IMR-90 (cell line): ENCODE measurements at regions not wholly inside any gene's neighbourhood (a gene's known extent, or its start where the extent isn't known, plus 50 kb on each side); places are given as distances from the start of the nearest gene placed in this dataset.

Experiments
- ATAC-seq: fragments of 200-7000 bp; cut with Tn5 transposase; 2 replicates; pipeline ENCODE4 v1.9.1; 2020; ENCODE audit warnings: low read depth, mild to moderate bottlenecking, moderate library complexity
- BruUV-seq: library from RNA; stranded (reverse); fragments of 400-500 nt; replicated peaks from 2 replicates; lab custom pipeline; 2021; lab: Mats Ljungman, UMichigan
- CTCF ChIA-PET: fragments of 300-600 bp; formaldehyde crosslinking; extraction: SDS; loops from one replicate; lab custom pipeline; 2021; ENCODE audit warnings: antibody characterized with exemption; lab: Yijun Ruan, JAX
- POLR2A ChIA-PET: fragments of 300-600 bp; sonication (Branson Sonifier 250); formaldehyde crosslinking; loops from one replicate; lab custom pipeline; 2022; ENCODE audit warnings: antibody characterized with exemption; ENCODE audit not compliant: unreplicated experiment; lab: Charles Lee
- DNase-seq: peaks from one replicate; pipeline ENCODE4 v3.0.0; 2013
- H2AFZ ChIP-seq: replicated peaks from 2 replicates; pipeline ENCODE3; 2013; ENCODE audit warnings: low read length, mild to moderate bottlenecking; ENCODE audit not compliant: poor library complexity
- H2AK5ac ChIP-seq: 2 replicates; pipeline ENCODE4 v1.6.1; 2013; ENCODE audit warnings: low read depth, low read length, inconsistent platforms
- H2AK9ac ChIP-seq: replicated peaks from 2 replicates; pipeline ENCODE3; 2013; ENCODE audit warnings: mild to moderate bottlenecking, low read depth, low read length, moderate library complexity; ENCODE audit not compliant: poor library complexity
- H2BK120ac ChIP-seq: 2 replicates; pipeline ENCODE4 v1.6.1; 2013; ENCODE audit warnings: low read depth, low read length, inconsistent platforms
- H2BK15ac ChIP-seq: 3 replicates; pipeline ENCODE4 v1.6.1; 2013; ENCODE audit warnings: low read depth, low read length, inconsistent platforms
- H2BK20ac ChIP-seq: 2 replicates; pipeline ENCODE4 v1.6.1; 2013; ENCODE audit warnings: low read depth, mild to moderate bottlenecking, inconsistent platforms, low read length, moderate library complexity
- H2BK5ac ChIP-seq: 2 replicates; pipeline ENCODE4 v1.6.1; 2013; ENCODE audit warnings: mild to moderate bottlenecking, low read depth, low read length, inconsistent platforms; ENCODE audit not compliant: poor library complexity, severe bottlenecking
- H3K14ac ChIP-seq: replicated peaks from 2 replicates; pipeline ENCODE4 v1.6.1; 2013; ENCODE audit warnings: low read depth, low read length, inconsistent platforms
- H3K18ac ChIP-seq: 2 replicates; pipeline ENCODE4 v1.6.1; 2013; ENCODE audit warnings: low read depth, low read length, control low read depth
- H3K23ac ChIP-seq: 2 replicates; pipeline ENCODE4 v1.6.1; 2013; ENCODE audit warnings: low read depth, low read length, inconsistent platforms
- H3K27ac ChIP-seq: 2 replicates; pipeline ENCODE4 v1.5.1; 2013; ENCODE audit warnings: mild to moderate bottlenecking, control low read depth, low read length; ENCODE audit not compliant: insufficient read depth
- H3K27me3 ChIP-seq: 2 replicates; pipeline ENCODE4 v1.6.1; 2013; ENCODE audit warnings: low read length; ENCODE audit not compliant: control insufficient read depth, insufficient read depth
- H3K36me3 ChIP-seq: 2 replicates; pipeline ENCODE4 v1.6.1; 2013; ENCODE audit warnings: low read length, mixed read lengths; ENCODE audit not compliant: control insufficient read depth, insufficient read depth
- H3K4ac ChIP-seq: 2 replicates; pipeline ENCODE4 v1.6.1; 2013; ENCODE audit warnings: low read depth, low read length, inconsistent platforms
- H3K4me1 ChIP-seq: 2 replicates; pipeline ENCODE4 v1.6.1; 2013; ENCODE audit warnings: low read length, mixed read lengths; ENCODE audit not compliant: control insufficient read depth, insufficient read depth
- H3K4me2 ChIP-seq: 2 replicates; pipeline ENCODE4 v1.6.1; 2013; ENCODE audit warnings: low read depth, mild to moderate bottlenecking, control low read depth, low read length, moderate library complexity
- H3K4me3 ChIP-seq: 2 replicates; pipeline ENCODE4 v1.5.1; 2013; ENCODE audit warnings: low read depth, mild to moderate bottlenecking, control low read depth, low read length, moderate library complexity; ENCODE audit not compliant: insufficient read depth
- H3K56ac ChIP-seq: 2 replicates; pipeline ENCODE4 v1.6.1; 2013; ENCODE audit warnings: low read length, inconsistent platforms; ENCODE audit not compliant: insufficient read depth; ENCODE audit errors: extremely low read depth
- H3K79me1 ChIP-seq, 2 experiments: 2 replicates each; pipeline ENCODE4 v1.6.1; 2013; ENCODE audit warnings: low read length in 2 of 2, inconsistent platforms in 1 of 2, low read depth in 1 of 2
- H3K9ac ChIP-seq: 2 replicates; pipeline ENCODE4 v1.6.1; 2013; ENCODE audit warnings: low read depth, low read length, control low read depth
- H3K9me1 ChIP-seq: 2 replicates; pipeline ENCODE4 v1.6.1; 2013; ENCODE audit warnings: low read length, inconsistent platforms; ENCODE audit not compliant: insufficient read depth
- H3K9me3 ChIP-seq: 2 replicates; pipeline ENCODE4 v1.6.1; 2013; ENCODE audit warnings: low read length; ENCODE audit not compliant: control insufficient read depth, insufficient read depth
- H4K20me1 ChIP-seq: 2 replicates; pipeline ENCODE4 v1.6.1; 2013; ENCODE audit warnings: low read length, inconsistent platforms; ENCODE audit not compliant: insufficient read depth
- H4K5ac ChIP-seq: 2 replicates; pipeline ENCODE4 v1.6.1; 2013; ENCODE audit warnings: mild to moderate bottlenecking, low read depth, low read length, control low read depth
- H4K8ac ChIP-seq, 2 experiments: 2 replicates each; pipeline ENCODE4 v1.6.1; 2013; ENCODE audit warnings: low read depth in 2 of 2, low read length in 2 of 2, control low read depth in 1 of 2, inconsistent platforms in 1 of 2
- H4K91ac ChIP-seq: 2 replicates; pipeline ENCODE4 v1.6.1; 2013; ENCODE audit warnings: low read depth, low read length, inconsistent platforms; ENCODE audit not compliant: insufficient read depth
- BHLHE40 ChIP-seq: fragments of 150-350 bp; IDR thresholded peaks from 2 replicates; pipeline ENCODE4 v1.6.1; 2016; ENCODE audit warnings: mild to moderate bottlenecking, low read depth, low read length
- CEBPB ChIP-seq: IDR thresholded peaks from 2 replicates; pipeline ENCODE4 v1.6.1; 2012; ENCODE audit warnings: low read depth, low read length, improper control_type of control experiment
- CHD1 ChIP-seq: IDR thresholded peaks from 2 replicates; pipeline ENCODE4 v1.6.1; 2012; ENCODE audit warnings: low read depth, low read length, improper control_type of control experiment
- ELK1 ChIP-seq: fragments of 150-350 bp; IDR thresholded peaks from 2 replicates; pipeline ENCODE4 v1.6.1; 2016; ENCODE audit warnings: low read depth, mild to moderate bottlenecking, low read length, moderate library complexity, borderline replicate concordance
- FOS ChIP-seq: fragments of 150-350 bp; IDR thresholded peaks from 2 replicates; pipeline ENCODE4 v1.6.1; 2016; ENCODE audit warnings: low read depth, low read length
- MAFK ChIP-seq: IDR thresholded peaks from 2 replicates; pipeline ENCODE4 v1.6.1; 2012; ENCODE audit warnings: low read depth, low read length, improper control_type of control experiment
- MAZ ChIP-seq: IDR thresholded peaks from 2 replicates; pipeline ENCODE4 v1.6.1; 2012; ENCODE audit warnings: low read depth, mild to moderate bottlenecking, low read length, improper control_type of control experiment, moderate library complexity, borderline replicate concordance
- MXI1 ChIP-seq: IDR thresholded peaks from 2 replicates; pipeline ENCODE4 v1.6.1; 2012; ENCODE audit warnings: low read depth, mild to moderate bottlenecking, low read length, moderate library complexity, borderline replicate concordance
- NFE2L2 ChIP-seq: fragments of 150-350 bp; IDR thresholded peaks from 2 replicates; pipeline ENCODE4 v1.6.1; 2016; ENCODE audit warnings: low read depth, mild to moderate bottlenecking, low read length
- POLR2A ChIP-seq: IDR thresholded peaks from 2 replicates; pipeline ENCODE4 v1.6.1; 2012; ENCODE audit warnings: mild to moderate bottlenecking, low read depth, low read length
- RAD21 ChIP-seq: IDR thresholded peaks from 2 replicates; pipeline ENCODE4 v1.6.1; 2012; ENCODE audit warnings: low read length, improper control_type of control experiment
- RCOR1 ChIP-seq: IDR thresholded peaks from 2 replicates; pipeline ENCODE4 v1.6.1; 2012; ENCODE audit warnings: mild to moderate bottlenecking, low read length, improper control_type of control experiment; ENCODE audit not compliant: insufficient replicate concordance
- RFX5 ChIP-seq: IDR thresholded peaks from 2 replicates; pipeline ENCODE4 v1.8.0; 2012; ENCODE audit warnings: low read depth, mild to moderate bottlenecking, low read length, moderate library complexity
- SMC3 ChIP-seq: fragments of 150-350 bp; IDR thresholded peaks from 2 replicates; pipeline ENCODE4 v1.6.1; 2016; ENCODE audit warnings: low read depth, mild to moderate bottlenecking, antibody characterized with exemption, low read length, moderate library complexity
- USF2 ChIP-seq: fragments of 150-350 bp; IDR thresholded peaks from 2 replicates; pipeline ENCODE4 v1.6.1; 2017; ENCODE audit warnings: mild to moderate bottlenecking, antibody characterized with exemption, low read length, low read depth
- WGBS, 2 experiments: methylation state at CpG; one replicate each; pipeline versions ENCODE4 v1.1.5 to v1.1.7; 2013; ENCODE audit warnings: missing lambda C conversion rate in 2 of 2; ENCODE audit not compliant: insufficient read length in 1 of 2; ENCODE audit errors: extremely low coverage in 2 of 2; 5-methylcytosine and 5-hydroxymethylcytosine counted together
- dilution Hi-C: fragments of 300-500 bp; cut with HindIII; formaldehyde crosslinking; loops from one replicate; pipeline ENCODE4 v1.14.3; 2018; ENCODE audit warnings: low sequenced_read_pairs; ENCODE audit not compliant: unreplicated experiment
- in situ Hi-C: fragments of 300-500 bp; cut with MboI; formaldehyde crosslinking; loops from 3 replicates; pipeline ENCODE4 v1.14.3; 2019; ENCODE audit warnings: low sequenced_read_pairs, inconsistent platforms, mixed read lengths
- intact Hi-C: fragments of 100-400 bp; cut with micrococcal nuclease; formaldehyde crosslinking; loops from 2 replicates; pipeline ENCODE4 v1.10.0; 2022
- TF ChIP-seq, protein P1 (sequence below): conservative IDR thresholded peaks from 2 replicates; pipeline ENCODE4 v1.5.1; 2012; ENCODE audit warnings: mild to moderate bottlenecking, low read depth, low read length, improper control_type of control experiment

DNA sequence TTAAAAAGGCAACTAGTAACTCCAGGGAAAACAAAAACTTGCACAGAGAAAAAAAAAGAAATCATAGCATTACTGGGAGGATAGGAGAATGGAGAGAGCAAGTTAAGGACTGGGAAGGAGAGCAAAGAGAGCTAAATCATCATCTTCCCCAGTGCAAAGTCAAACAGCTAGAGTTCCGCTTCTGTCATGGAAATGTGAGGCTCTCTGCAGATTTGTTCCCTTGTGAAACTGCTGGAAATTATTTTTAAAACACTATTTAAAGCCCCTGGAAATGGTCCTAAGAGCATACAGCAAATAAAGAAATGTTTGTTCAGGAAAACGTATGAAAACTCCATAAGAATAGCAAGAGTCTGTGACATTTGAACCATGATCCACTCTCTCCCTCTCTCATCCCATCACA lies 64.6 kb downstream of the CAMK2N1 start:
- Histone ChIP-seq H3K4me2 (no peak overlapping the region), H2AK5ac (no peak overlapping the region), H3K18ac (no peak overlapping the region), H3K27me3 (peaks cover 13% of the 10 kb centered on the region), H3K23ac (no peak overlapping the region), H4K91ac (no peak overlapping the region), H2AFZ (no peak overlapping the region), H3K36me3 (no peaks in the 10 kb centered on the region), H4K20me1 (no peaks in the 10 kb centered on the region), H3K14ac (no peak overlapping the region), H2BK120ac (no peak overlapping the region), H3K9ac (no peak overlapping the region), H3K56ac (no peak overlapping the region), H4K8ac (no peak overlapping the region), H3K27ac (no peak overlapping the region), H2BK15ac (no peak overlapping the region), H2BK20ac (no peak overlapping the region), H4K5ac (no peak overlapping the region), H3K4me1 (peaks cover 1% of the 10 kb centered on the region), H3K79me1 (no peaks in the 10 kb centered on the region), H2BK5ac (no peak overlapping the region), H3K9me1 (0 out of 2 replicates have a peak, but pooled peaks cover under 1% of the 10 kb centered on the region), H3K4ac (no peak overlapping the region), H2AK9ac (no peak overlapping the region), H3K4me3 (no peak overlapping the region), H3K9me3 (peaks cover 11% of the 10 kb centered on the region)
- dilution Hi-C loops (no loop called here), intact Hi-C loops (no loop called here), in situ Hi-C loops (no loop called here)
- POLR2A ChIA-PET, result no interaction called here
- TF ChIP-seq POLR2A, result no peak
- no peak for TF ChIP-seq NFE2L2
- no peak for TF ChIP-seq MAZ
- no peak for TF ChIP-seq BHLHE40
- no peak for TF ChIP-seq CHD1
- no peak for TF ChIP-seq USF2
- TF ChIP-seq MAFK, result no peak
- TF ChIP-seq FOS, result no peak
- TF ChIP-seq MXI1, result no peak
- TF ChIP-seq SMC3, result no peak
- TF ChIP-seq RAD21, result no peak
- TF ChIP-seq, protein P1, sequence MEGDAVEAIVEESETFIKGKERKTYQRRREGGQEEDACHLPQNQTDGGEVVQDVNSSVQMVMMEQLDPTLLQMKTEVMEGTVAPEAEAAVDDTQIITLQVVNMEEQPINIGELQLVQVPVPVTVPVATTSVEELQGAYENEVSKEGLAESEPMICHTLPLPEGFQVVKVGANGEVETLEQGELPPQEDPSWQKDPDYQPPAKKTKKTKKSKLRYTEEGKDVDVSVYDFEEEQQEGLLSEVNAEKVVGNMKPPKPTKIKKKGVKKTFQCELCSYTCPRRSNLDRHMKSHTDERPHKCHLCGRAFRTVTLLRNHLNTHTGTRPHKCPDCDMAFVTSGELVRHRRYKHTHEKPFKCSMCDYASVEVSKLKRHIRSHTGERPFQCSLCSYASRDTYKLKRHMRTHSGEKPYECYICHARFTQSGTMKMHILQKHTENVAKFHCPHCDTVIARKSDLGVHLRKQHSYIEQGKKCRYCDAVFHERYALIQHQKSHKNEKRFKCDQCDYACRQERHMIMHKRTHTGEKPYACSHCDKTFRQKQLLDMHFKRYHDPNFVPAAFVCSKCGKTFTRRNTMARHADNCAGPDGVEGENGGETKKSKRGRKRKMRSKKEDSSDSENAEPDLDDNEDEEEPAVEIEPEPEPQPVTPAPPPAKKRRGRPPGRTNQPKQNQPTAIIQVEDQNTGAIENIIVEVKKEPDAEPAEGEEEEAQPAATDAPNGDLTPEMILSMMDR, result no peak
- TF ChIP-seq RCOR1, result no peak
- TF ChIP-seq ELK1, result no peak
- no peak for TF ChIP-seq CEBPB
- TF ChIP-seq RFX5, result no peak
- no TSS peak for BruUV-seq
- ATAC-seq (no peak), DNase-seq (no peak)
- CTCF ChIA-PET, result no interaction called here
- 40% methylated on average over 1 of the region's 2 CpGs; no CpG with 5 or more reads in 1 of the 2 experiments for WGBS, 2 experiments
